CD4-positive, alpha-beta T cell treated with Interleukin-15 for 1 hour (primary cell): ENCODE measurements at regions not wholly inside any gene's neighbourhood (a gene's known extent, or its start where the extent isn't known, plus 50 kb on each side); places are given as distances from the start of the nearest gene placed in this dataset.
"Not testable (repeated sequence)": the region's sequence is repeated elsewhere in the genome, so short reads cannot be mapped to it uniquely, and the experiment has no call there.

Source experiments
- DNase-seq: peaks from one replicate; pipeline ENCODE4 v3.0.0-alpha.2; 2020

DNA sequence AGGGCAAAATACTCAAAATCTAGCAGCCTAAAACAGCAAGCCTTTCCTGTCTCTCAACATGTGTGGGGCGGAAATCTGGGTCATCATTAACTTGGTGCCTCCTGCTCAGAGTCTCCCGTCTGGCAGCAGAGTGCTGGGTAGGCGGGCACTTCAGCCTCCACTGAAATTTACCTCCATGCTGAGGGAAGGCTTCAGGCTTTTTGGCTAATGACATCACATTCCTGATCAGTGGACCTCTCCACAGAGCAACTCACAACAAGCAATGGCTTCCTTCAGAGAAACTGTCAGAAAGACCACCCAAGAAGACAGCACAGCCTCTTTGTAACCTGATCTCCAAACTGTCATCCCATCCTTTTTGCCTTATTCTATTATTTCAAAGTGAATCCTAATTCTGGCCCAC, 1109.0 kb downstream of the UQCRFS1 start:
- no peak for DNase-seq

GRCh38 chr19:28084659-28085157, 1128.2 kb downstream of the UQCRFS1 start:
- not testable (repeated sequence) for DNase-seq

DNA sequence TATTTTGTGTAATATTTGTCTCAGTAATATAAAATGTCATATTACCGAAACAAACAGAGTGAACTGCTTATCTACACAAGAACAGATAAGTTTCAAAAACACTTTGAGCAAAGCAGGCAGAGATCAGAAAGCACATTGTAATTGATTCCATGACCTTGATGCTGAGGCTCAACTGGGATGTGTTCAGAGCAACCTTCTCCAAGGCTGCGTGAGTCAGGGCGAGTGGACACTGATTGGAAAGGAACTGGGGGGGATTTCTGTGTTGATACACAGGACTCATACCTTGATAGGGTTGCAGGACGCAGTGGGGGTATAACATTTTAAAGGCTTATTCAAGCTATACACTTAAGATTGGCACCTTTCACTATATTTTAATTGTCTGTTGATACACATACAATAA, 1136.3 kb downstream of the UQCRFS1 start:
- no peak for DNase-seq

DNA sequence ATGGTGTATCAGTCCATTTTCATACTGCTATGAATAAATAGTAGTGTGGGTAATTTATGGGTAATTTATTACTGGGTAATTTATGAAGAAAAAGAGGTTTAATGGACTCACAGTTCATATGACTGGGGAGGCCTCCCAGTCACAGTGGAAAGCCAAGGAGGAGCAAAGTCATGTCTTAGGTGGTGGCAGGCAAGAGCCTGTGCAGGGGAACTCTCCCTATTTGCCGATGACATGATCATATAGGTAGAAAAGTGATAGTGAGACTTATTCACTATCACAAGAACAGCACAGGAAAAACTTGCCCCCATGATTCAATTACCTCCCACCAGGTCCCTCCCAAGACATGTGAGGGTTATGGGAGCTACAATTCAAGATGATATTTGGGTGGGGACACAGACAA, 1137.7 kb downstream of the UQCRFS1 start:
- DNase-seq: no peak

GRCh38 chr19:28074773-28075172, 1138.2 kb downstream of the UQCRFS1 start:
- no peak for DNase-seq

DNA sequence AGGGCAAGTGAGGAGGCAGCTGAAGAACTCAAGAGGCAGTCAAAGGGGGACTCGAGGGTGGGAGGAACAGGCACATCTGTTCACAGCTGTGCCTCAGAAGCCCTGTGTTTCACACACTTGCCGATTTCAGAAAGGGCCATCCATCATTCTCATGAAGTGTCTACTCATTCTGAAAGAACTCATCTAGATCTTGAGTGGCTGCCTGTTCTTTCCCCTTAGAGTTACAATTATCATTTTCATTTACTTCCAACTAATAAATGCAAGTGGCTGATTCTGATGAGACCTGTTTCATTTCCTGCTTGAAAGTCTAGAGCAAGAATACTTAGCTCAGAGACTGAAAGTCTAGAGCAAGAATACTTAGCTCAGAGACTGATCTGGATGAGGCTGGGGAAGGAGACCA, 1145.1 kb downstream of the UQCRFS1 start:
- no peak for DNase-seq

- DNase-seq: no peak
Measured at GRCh38 chr19:28066988-28067387, 1146.0 kb downstream of the UQCRFS1 start.

GRCh38 chr19:28066161-28066560, 1146.8 kb downstream of the UQCRFS1 start:
- DNase-seq: no peak

DNA sequence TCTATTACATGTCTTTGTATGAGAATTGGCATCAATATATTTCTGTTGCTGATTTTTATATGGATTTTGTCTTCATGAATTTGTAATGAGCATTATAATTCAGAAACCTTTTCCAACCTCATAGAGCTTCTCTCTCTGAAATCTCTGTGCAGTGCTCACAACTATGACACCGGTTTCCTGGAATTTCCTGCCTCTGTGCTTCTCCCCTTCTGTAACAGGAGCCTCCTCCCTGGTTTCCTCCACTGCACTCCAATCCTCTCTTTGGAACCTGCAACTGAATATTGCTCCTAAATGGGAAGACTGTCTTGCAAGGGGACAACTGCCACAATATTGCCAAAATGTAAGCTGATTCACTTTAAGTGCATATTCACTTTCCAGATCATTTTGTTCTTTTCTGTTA, 1147.9 kb downstream of the UQCRFS1 start:
- no peak for DNase-seq

GRCh38 chr19:28063702-28064101, 1149.2 kb downstream of the UQCRFS1 start:
- no peak for DNase-seq

GRCh38 chr19:28061111-28061510, 1151.8 kb downstream of the UQCRFS1 start:
- DNase-seq: no peak

DNA sequence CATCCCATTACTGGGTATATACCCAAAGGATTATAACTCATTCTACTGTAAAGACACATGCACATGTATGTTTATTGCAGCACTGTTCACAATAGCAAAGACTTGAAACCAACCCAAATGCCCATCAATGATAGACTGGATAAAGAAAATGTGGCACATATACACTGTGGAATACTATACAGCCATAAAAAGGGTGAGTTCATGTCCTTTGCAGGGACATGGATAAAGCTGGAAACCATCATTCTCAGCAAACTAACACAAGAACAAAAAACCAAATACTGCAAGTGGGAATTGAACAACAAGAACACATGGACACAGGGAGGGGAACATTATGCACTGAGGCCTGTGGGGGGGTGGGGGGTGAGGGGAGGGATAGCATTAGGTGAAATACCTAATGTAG, 1155.9 kb downstream of the UQCRFS1 start:
- DNase-seq: not testable (repeated sequence)

- no peak for DNase-seq
Measured at GRCh38 chr19:28051047-28051446, 1161.9 kb downstream of the UQCRFS1 start.

DNA sequence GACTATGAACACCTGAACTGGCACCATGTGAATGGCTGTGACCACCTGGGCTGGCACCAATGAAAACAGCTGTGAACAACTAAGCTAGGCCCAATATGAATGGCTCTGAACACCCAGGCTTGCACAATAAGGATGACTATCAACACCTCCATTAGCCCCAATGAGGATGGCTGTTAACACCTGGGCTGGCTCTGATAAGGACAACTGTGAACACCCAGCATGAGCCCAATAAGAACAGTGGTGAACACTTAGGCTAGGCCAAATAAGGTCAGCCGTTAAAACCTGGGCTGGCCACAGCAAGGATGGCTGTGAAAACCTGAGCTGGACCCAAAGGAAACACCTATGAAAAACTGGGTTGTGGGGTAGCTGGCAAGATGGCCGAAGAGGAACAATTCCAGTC, 1163.1 kb downstream of the UQCRFS1 start:
- no peak for DNase-seq

GRCh38 chr19:28046932-28047331, 1166.0 kb downstream of the UQCRFS1 start:
- no peak for DNase-seq

GRCh38 chr19:28045621-28046020, 1167.3 kb downstream of the UQCRFS1 start:
- no peak for DNase-seq

GRCh38 chr19:28044477-28044876, 1168.5 kb downstream of the UQCRFS1 start:
- no peak for DNase-seq

DNA sequence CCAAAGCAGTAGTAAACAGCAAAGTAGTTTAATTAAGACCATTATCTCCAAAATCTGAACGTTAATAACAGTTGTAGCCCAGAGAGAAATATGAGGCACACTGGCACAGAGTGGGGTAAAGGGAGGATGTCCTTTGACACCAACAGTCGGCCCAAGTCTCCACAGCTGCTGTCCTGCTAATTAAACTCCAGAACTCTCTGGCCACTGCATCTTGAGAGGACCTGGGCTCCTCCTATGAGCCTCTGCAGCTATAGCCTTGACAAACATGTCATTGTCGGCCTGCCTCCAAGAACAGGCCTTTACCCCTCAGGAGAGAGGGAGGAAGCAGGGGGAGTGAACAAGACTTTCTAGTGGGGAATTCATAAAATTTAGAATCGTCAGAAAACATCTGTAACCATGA, 1170.4 kb downstream of the UQCRFS1 start:
- DNase-seq: no peak

DNA sequence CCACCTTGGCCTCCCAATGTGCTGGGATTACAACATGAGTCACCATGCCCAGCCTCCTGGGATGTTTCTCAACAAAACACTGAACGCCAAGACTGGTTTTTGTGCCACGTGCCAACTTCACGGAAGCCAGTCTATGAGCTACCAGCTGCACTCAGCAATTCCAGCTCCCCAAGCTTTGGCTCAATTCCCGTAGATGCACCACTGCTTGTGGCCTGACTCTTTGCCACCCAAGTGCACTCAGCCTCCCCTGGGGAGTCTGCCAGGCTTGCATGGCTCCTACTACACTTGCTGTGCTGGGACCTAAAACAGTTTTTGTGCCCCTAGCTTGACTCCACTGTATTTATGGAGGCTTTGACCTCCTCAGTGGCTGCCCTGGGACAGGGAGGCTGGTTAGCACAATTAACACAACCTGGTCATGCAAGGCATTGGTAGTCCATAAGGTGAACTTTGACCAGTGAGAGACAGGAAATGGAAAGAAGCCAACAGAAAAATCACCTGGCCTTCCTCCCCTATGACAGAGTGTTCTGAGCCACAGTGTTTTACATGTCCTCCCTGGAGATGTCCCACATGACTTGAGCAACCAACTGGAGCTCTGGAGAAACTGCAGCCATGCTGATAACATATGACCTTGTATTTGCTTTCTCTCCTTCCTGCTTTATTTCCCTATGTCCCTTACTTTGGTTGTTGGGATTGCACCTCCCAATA, 1173.1 kb downstream of the UQCRFS1 start:
- DNase-seq: no peak

- DNase-seq: no peak
Measured at GRCh38 chr19:28037186-28037585, 1175.8 kb downstream of the UQCRFS1 start.

DNA sequence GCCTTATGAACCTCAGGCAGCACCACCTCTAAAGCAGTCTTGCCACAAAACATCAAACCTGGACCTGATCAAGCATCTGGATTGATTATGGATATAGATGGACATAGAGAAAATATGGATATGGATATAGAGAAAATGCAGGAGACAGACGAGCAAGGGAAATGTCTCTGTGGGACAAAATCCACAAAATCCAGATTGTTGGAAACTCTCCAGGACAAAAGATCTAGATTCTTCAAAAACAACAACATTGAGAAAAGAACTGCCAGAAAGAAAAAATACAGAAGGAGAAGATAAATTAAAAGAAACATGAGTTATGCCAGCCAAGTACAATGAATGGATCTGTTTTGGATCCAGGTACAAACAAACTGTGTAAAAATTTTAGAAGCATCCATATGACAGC, 1176.5 kb downstream of the UQCRFS1 start:
- DNase-seq: no peak

DNA sequence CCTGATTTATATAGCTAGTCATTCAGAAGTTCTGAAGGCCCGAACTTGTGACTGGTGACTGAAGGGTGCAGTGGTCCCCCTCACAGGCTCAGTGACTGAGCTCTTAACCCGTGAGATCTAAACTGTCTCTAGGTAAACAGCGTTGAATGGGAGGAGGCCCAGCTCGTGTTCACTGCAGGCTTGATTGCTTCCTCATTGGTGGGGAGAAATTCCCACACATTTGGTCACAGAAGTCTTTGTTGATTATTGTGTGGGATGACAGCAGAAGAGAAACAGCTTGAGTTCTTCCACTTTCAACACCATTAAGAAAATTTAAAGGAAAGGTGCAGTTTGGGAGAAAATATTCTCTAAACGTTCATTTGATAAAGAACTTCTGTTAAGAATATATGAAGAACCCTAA, 1178.0 kb downstream of the UQCRFS1 start:
- no peak for DNase-seq

DNA sequence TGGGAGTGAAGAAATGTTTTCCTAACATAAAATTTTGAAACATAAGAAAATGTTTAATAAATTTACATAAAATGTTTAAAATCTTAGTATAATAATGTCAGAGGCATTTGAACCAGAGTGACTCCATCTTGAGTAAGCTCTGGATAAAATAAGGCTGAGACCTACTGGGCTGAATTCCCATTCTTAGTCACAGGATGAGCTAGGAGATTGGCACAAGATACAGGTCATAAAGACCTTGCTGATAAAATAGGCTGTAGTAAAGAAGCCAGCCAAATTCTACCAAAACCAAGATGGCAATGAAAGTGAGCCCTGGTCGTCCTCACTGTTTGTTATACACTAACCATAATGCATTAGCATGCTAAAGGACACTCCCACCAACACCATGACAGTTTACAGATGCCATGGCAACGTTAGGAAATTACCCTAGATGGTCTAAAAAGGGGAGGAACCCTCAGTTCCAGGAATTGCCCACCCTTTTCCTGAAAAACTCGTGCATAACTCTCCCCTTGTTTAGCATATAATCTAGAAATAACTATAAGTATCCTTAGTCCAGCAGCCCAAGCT, 1184.0 kb downstream of the UQCRFS1 start:
- no peak for DNase-seq

DNA sequence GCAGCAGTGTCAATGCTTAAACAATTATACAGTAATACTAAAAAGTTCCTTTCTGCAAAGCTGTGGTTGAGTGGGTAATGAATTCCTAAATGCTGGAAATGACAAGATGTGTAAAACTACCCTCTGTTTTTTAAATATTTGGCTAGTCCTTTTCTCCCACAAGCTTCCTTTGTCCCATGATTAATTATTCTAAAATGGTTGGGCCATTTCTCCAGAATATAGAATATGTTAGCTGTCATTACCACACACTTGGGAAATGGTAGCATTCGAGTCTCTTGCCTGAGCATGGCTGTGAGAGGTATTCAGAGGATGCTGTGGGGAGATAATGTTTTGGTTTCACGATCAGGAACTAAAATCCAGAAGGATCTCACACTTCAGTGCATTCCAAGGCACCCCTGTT, 1185.8 kb downstream of the UQCRFS1 start:
- DNase-seq: no peak

- DNase-seq: no peak
Measured at GRCh38 chr19:28026636-28027035, 1186.3 kb downstream of the UQCRFS1 start.
